Lower leg skin (tissue), 4 donors: ENCODE measurements at regions not wholly inside any gene's neighbourhood (a gene's known extent, or its start where the extent isn't known, plus 50 kb on each side); places are given as distances from the start of the nearest gene placed in this dataset.

Experiments
- DNase-seq, 2 donors: peaks; one replicate each; pipeline ENCODE4 v3.0.0-alpha.2; 2019; ENCODE audit warnings: low spot score in 2 of 2
- H3K4me3 ChIP-seq: fragments of 200-600 bp; sonication (generic); 2 replicates; pipeline ENCODE4 v1.5.1; 2017; ENCODE audit warnings: mild to moderate bottlenecking, low read depth; ENCODE audit not compliant: poor library complexity, severe bottlenecking
- CTCF ChIP-seq, 3 donors: fragments of 450-650 bp; IDR thresholded peaks; one replicate each; pipeline ENCODE4 v1.5.1; 2016; ENCODE audit warnings: antibody characterized with exemption in 3 of 3, mild to moderate bottlenecking in 3 of 3, moderate library complexity in 2 of 3
- POLR2A ChIP-seq, 2 donors: fragments of 450-650 bp; IDR thresholded peaks; one replicate each; pipeline ENCODE4 v1.6.1; 2016 to 2017; ENCODE audit warnings: antibody characterized with exemption in 2 of 2, mild to moderate bottlenecking in 1 of 2, moderate library complexity in 1 of 2
- WGBS, 2 donors: methylation state at CpG; one replicate each; pipeline ENCODE4 v1.1.5; 2018; 5-methylcytosine and 5-hydroxymethylcytosine counted together
- intact Hi-C: fragments of 100-400 bp; cut with DNase I; formaldehyde crosslinking; loops from one replicate; pipeline ENCODE4 v1.15.0; 2023; ENCODE audit warnings: low total_unique reads

- DNase-seq, result no peak
- intact Hi-C loops, result no loop called here
- H3K4me3 ChIP-seq, result no peak overlapping the region
- no peak for TF ChIP-seq POLR2A (IDR thresholded peaks at IDR 0.05)
- no peak for TF ChIP-seq CTCF (IDR thresholded peaks at IDR 0.05)
- WGBS, 2 donors, result 90 to 94% methylated on average over 1 of the region's 1 CpG
Measured at GRCh38 chr6:112581015-112581414, 233.9 kb downstream of the RFPL4B start.

- H3K4me3 ChIP-seq, result no peak overlapping the region
- no peak for DNase-seq
- 66 to 73% methylated on average over 3 of the region's 3 CpGs for WGBS, 2 donors
- no peak for TF ChIP-seq CTCF (IDR thresholded peaks at IDR 0.05)
- no peak for TF ChIP-seq POLR2A (IDR thresholded peaks at IDR 0.05)
- intact Hi-C loops, result no loop called here
Measured at GRCh38 chr6:112590326-112590725, 243.2 kb downstream of the RFPL4B start.

GRCh38 chr6:112591329-112591728, 244.2 kb downstream of the RFPL4B start:
- no peak for DNase-seq
- no peak overlapping the region for H3K4me3 ChIP-seq
- TF ChIP-seq POLR2A (IDR thresholded peaks at IDR 0.05) (no peak), CTCF (IDR thresholded peaks at IDR 0.05) (no peak)
- intact Hi-C loops, result no loop called here

- H3K4me3 ChIP-seq, result no peak overlapping the region
- no peak for TF ChIP-seq CTCF (IDR thresholded peaks at IDR 0.05)
- TF ChIP-seq POLR2A (IDR thresholded peaks at IDR 0.05), result no peak
- intact Hi-C loops, result no loop called here
Measured at GRCh38 chr6:112592159-112592558, 245.0 kb downstream of the RFPL4B start.

GRCh38 chr6:112594886-112595594, 247.9 kb downstream of the RFPL4B start:
- TF ChIP-seq POLR2A (IDR thresholded peaks at IDR 0.05) (no peak), CTCF (IDR thresholded peaks at IDR 0.05) (no peak)
- intact Hi-C loops, result no loop called here
- 58 to 61% methylated on average over 2 of the region's 2 CpGs for WGBS, 2 donors
- no peak for DNase-seq
- no peak overlapping the region for H3K4me3 ChIP-seq

More at GRCh38 chr6:112592159-112592558, 245.0 kb downstream of the RFPL4B start:
- DNase-seq, result no peak

- TF ChIP-seq POLR2A (IDR thresholded peaks at IDR 0.05), result no peak
- TF ChIP-seq CTCF (IDR thresholded peaks at IDR 0.05), result no peak
- no peak overlapping the region for H3K4me3 ChIP-seq
- WGBS, 2 donors, result 84 to 87% methylated on average over 2 of the region's 2 CpGs
- no peak for DNase-seq
- intact Hi-C loops, result no loop called here
Measured at GRCh38 chr6:112595841-112596240, 248.7 kb downstream of the RFPL4B start.
